RWPE1 (cell line): ENCODE measurements at regions not wholly inside any gene's neighbourhood (a gene's known extent, or its start where the extent isn't known, plus 50 kb on each side); places are given as distances from the start of the nearest gene placed in this dataset.
"Not testable (repeated sequence)": the region's sequence is repeated elsewhere in the genome, so short reads cannot be mapped to it uniquely, and the experiment has no call there.

ENCODE experiments used
- CTCF ChIA-PET: fragments of 350-600 bp; sonication (Branson Sonifier 250); formaldehyde crosslinking; extraction: SDS; loops from one replicate; lab custom pipeline; 2021; lab: Yijun Ruan, JAX
- POLR2A ChIA-PET: fragments of 400-600 bp; formaldehyde crosslinking; extraction: SDS; loops from one replicate; lab custom pipeline; 2020; ENCODE audit warnings: antibody characterized with exemption; ENCODE audit not compliant: low non-redundant PET; lab: Yijun Ruan, JAX
- DNase-seq: peaks from one replicate; pipeline ENCODE4 v3.0.0; 2012; ENCODE audit warnings: low spot score
- H3K27ac ChIP-seq: fragments of 450-650 bp; 2 replicates; pipeline ENCODE4 v1.5.1; 2017
- TF ChIP-seq, protein P1 (sequence below): fragments of 450-650 bp; conservative IDR thresholded peaks from 2 replicates; pipeline ENCODE4 v1.5.1; 2017; ENCODE audit warnings: low read depth, mild to moderate bottlenecking

- no peak for DNase-seq
- H3K27ac ChIP-seq: no peak overlapping the region
- TF ChIP-seq, protein P1, sequence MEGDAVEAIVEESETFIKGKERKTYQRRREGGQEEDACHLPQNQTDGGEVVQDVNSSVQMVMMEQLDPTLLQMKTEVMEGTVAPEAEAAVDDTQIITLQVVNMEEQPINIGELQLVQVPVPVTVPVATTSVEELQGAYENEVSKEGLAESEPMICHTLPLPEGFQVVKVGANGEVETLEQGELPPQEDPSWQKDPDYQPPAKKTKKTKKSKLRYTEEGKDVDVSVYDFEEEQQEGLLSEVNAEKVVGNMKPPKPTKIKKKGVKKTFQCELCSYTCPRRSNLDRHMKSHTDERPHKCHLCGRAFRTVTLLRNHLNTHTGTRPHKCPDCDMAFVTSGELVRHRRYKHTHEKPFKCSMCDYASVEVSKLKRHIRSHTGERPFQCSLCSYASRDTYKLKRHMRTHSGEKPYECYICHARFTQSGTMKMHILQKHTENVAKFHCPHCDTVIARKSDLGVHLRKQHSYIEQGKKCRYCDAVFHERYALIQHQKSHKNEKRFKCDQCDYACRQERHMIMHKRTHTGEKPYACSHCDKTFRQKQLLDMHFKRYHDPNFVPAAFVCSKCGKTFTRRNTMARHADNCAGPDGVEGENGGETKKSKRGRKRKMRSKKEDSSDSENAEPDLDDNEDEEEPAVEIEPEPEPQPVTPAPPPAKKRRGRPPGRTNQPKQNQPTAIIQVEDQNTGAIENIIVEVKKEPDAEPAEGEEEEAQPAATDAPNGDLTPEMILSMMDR: no peak
- POLR2A ChIA-PET: no interaction called here
- CTCF ChIA-PET: interaction anchor here (0.6 kb wide), 1 partner anchor 322 kb away, joined by 5 read pairs; no protein-coding TSS in a partner anchor
These were observed 54.4 kb upstream of the RBFOX2 start for GRCh38 chr22:36083056-36083455.

DNA sequence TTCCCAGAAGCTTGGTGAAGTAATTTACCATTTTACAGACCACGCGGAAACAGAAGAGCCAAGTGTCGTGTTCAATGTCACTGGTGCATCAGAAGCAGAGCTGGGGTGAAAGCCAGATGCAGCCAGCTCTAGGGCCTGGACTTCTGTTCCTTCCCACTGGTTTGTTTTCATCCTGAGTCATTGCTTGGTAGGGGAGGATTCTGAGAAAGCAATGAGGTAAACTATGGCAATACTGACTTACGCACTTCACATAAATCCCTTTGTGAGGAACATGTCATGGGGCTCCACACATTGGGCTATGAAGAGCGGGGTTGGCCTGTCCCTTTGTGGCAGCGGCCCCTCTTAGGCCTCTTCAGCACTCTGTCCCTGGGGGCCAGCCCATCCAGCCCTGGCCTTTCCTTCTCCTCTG is 52.4 kb upstream of the RBFOX2 start:
- CTCF ChIA-PET: interaction anchor here (0.5 kb wide), 1 partner anchor 464 kb away, joined by 3 read pairs; no protein-coding TSS in a partner anchor
- DNase-seq: no peak
- TF ChIP-seq, protein P1: no peak
- no peak overlapping the region for H3K27ac ChIP-seq
- POLR2A ChIA-PET: no interaction called here

DNA sequence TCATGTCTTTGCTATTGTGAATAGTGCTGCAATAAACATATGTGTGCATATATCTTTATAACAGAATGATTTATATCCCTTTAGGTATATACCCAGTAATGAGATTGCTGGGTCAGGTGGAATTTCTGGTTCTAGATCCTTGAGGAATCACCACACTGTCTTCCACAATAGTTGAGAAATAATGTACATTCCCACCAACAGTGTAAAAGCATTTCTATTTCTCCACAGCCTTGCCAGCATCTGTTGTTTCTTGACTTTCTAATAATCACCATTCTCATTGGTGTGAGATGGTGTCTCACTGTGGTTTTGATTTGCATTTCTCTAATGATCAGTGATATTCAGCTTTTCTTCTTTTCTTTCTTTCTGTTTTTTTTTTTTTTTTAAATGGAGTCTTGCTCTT is 51.7 kb upstream of the RBFOX2 start:
- H3K27ac ChIP-seq, DNase-seq, POLR2A ChIA-PET: not testable (repeated sequence)
- CTCF ChIA-PET: interaction anchor here (0.5 to 1.1 kb wide), 2 partner anchors 15 to 465 kb away, joined by 3 to 4 read pairs; no protein-coding TSS in a partner anchor

DNA sequence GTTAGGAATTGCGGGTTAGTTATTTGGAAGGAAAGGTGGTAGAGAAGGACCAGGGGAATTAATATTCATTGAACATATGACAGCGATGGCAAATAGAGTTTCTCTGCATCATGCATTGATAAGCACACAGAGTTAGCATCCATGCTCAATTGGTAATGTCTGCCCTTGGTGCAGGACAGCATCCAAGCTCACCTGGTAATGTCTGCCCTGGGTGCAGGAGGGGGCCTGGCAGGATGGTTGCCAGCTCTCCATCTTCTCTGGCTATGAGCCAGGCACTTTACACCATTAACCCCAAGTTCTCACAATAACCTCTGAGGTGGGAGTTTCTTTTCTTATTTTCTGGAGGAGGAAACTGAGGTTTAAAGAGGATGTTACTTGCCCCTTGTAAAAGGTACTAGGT is 50.4 kb upstream of the RBFOX2 start:
- DNase-seq: no peak
- TF ChIP-seq, protein P1: no peak
- ChIA-PET POLR2A (no interaction called here), CTCF (no interaction called here)
- no peak overlapping the region for H3K27ac ChIP-seq
